HG02981 (cell line): ENCODE measurements at regions not wholly inside any gene's neighbourhood (a gene's known extent, or its start where the extent isn't known, plus 50 kb on each side); places are given as distances from the start of the nearest gene placed in this dataset.
"Not testable (repeated sequence)": the region's sequence is repeated elsewhere in the genome, so short reads cannot be mapped to it uniquely, and the experiment has no call there.

ENCODE experiments used
- ATAC-seq: cut with Tn5 transposase; IDR thresholded peaks from one replicate; pipeline ENCODE4 v1.9.1; 2021; ENCODE audit warnings: mild to moderate bottlenecking, moderate library complexity; ENCODE audit not compliant: unreplicated experiment

DNA sequence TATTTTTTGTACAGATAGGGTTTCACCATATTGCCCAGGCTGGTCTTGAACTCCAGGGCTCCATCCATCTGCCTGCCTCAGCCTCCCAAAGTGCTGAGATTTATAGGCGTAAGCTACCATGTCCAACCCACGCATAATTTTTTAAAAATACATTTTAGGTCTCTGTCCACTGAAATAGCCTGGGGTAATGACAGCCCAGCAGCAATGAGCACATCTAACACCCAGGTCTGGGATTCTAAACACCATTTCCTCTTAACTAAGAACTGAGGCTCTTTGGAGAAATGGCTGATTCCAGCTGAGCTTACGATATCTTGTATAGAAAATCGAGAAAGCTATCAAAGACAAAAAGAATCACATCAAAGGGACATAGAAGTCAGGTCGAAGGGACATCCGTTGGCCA is 245.3 kb downstream of the PARN start:
- no peak for ATAC-seq

DNA sequence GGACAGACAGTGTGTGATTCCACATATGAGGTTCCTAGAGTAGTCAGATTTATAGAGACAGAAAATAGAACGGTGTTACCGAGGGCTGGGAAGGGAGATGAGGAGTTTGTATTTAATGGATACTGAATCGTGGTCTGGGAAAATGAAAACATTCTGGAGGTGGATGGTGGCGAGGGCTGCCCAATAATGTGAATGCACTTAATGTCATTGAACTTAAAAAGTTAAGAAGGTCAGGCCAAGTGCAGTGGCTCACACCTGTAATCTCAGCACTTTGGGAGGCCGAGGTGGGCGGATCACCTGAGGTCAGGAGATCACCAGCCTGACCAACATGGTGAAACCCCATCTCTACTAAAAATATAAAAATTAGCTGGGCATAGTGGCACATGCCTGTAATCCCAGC is 246.2 kb downstream of the PARN start:
- ATAC-seq: not testable (repeated sequence)

DNA sequence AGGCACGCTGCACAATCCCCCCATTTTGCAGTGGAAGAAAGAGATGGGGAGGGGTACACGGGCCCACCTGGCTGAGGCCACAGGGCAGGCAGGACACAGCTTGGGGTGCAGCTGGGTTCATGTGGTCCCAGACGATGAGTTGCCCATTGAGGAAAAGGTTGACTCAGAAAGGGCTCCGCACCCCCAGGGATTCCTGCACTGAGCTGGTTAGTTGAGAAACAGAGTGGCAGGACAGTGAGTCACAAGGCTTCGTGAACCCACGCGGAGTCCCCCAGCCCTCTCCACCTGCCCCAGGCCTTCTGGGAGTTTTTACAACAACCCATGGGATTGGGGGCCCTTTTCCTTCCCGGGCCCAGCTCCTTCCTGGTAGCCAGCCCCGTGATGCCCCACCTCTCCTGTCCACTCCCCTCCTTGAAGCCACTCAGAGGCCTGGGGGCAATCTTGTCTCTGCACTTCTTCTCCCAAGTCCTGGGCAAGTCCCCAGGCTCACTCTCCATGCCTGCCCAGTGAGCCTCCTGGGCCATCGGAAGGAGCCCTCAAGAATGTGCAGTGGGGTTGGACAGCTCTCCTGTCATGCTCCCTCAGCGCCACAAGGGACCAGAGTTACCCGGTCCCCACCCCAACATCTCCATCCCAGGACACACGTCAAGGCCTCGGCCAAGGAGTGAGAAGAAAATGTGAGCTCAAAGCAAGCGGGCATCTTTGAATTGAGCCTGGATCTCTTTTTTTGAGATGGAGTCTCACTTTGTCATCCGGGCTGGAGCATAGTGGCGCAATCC is 251.2 kb downstream of the PARN start:
- no peak for ATAC-seq

DNA sequence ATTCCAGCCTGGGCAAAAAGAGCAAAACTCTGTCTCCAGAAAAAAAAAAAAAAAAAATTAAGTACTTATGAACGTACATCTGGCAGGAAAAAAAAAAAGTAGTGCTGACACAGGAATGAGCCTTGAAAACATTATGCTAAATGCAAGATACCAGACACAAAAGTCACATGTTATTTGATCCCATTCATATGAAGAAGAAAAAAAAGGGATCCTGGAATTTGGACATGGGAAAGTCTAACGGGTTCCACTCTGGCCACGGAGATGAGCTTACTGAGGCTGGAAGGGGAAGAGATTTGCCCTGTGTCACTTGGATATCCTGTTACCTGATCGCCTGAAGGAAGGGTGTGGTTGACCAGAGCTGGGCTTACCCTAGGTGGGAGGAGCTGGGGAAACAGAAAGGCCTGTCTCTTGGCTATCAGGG is 251.9 kb downstream of the PARN start:
- ATAC-seq: no peak

DNA sequence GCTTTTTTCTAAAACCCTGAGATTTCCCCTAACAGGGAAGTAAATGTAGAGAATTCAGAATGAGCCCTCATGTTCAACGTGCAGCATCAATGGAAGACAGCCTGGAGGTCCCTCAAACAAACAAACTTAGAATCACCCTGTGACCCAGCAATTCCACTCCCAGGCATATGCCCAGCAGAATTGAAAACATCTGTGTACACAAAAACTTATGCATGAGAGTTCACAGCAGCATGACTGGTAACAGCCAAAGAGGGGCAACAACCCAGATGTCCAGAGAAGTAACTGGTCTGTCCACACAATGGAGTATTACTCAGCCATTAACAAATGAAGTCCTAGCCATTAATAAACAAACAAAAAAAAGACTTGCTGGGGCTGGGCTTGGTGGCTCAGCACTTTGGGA is 252.7 kb downstream of the PARN start:
- ATAC-seq: no peak

DNA sequence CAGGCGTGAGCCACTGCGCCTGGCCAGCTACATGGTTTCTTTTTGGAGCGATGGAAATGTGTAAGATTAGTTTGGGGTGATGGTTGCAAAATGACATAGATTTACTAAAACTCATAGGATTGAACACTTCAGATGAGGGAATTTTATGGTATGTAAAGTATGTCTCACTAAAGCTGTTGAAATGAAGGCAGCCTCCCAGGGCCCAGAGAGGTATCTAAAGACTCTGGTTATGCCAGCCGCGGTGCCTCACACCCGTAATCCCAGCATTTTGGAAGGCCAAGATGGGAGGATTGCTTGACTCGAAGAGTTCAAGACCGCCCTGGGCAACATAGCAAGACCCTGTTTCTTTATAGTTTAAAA is 254.9 kb downstream of the PARN start:
- no peak for ATAC-seq

DNA sequence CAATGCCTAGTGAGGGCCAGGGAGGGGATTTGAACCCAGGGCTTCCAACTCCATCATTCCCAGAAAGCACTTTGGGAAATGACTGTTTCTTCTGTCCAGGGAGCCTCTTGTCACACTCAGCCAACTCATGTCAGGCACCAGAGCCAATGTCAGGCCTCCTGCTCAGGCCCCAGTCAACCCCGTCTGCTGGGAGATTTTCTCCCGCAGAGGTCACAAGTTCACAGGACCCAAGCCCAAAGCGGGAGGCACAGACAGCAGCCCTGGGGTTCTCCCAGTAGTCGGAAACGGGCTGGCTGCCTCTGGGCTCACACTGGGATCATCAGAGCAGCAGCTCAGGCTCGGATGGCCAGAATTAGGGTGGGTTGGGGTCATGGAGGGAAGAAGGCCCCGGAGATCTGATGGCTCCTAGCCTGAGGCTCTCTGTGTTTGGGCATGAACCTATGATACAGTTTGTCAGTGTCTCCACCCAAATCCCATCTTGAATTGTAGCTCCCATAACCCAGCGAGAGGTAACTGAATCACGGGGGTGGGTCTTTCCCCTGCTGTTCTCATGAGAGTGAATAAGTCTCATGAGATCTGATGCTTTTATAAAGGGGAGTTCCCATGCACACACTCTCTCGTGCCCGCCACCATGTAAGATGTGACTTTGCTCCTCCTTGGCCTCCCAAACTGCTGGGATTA is 255.5 kb downstream of the PARN start:
- no peak for ATAC-seq

DNA sequence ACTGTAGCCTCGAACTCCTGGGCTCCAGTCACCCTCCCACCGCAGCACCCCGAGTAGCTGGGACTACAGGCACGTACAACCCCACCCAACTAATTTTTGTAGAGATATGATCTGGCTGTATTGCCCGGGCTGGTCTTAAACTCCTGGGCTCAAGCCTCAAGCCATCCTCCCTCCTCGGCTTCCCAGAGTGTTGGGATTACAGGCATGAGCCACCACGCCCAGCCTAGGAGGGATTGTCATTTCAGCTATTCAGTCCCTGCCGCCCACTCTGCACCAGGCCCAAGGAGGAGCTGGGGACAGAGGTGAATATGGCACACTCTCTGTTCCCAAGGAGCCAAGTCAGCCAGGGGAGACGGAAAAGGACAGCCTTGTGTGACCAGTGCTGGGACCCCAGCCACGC is 256.2 kb downstream of the PARN start:
- no peak for ATAC-seq

DNA sequence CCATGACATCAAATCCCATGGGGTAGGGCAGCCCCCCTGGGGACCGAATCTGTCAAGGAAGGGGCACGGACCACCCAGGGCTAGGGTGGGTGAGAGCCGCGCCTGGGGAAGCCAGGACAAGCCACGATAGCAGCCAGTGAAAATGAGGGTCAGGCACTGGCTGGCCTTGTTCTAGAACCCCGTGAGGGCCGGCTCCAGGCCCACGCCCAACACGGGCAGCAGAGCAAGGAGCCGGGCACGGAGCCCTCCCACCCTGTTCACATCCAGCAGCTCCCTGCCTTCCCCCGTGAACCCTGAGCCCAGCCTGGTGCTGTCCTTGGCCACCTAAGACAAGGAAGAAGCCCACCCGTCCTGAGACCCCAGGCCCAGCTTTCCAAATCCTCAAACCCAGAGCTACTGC is 256.7 kb downstream of the PARN start:
- ATAC-seq: no peak

DNA sequence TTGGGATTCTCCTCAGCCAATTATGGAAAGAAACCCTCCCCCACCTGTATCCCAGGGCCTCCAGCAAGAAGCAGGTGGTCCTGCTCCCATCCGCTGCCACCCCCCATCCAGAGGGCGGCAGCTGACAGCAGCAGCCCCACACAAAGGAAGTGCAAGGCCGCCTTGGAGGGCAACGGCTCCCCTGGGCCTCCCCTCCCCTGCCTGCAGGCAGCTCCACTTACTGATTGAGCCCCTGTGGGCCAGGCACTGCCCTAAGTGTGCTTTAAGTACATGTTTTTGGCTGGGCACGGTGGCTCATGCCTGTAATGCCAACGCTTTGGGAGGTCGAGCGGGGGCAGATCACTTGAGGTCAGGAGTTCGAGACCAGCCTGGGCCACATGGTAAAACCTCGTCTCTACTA is 257.6 kb downstream of the PARN start:
- no peak for ATAC-seq

DNA sequence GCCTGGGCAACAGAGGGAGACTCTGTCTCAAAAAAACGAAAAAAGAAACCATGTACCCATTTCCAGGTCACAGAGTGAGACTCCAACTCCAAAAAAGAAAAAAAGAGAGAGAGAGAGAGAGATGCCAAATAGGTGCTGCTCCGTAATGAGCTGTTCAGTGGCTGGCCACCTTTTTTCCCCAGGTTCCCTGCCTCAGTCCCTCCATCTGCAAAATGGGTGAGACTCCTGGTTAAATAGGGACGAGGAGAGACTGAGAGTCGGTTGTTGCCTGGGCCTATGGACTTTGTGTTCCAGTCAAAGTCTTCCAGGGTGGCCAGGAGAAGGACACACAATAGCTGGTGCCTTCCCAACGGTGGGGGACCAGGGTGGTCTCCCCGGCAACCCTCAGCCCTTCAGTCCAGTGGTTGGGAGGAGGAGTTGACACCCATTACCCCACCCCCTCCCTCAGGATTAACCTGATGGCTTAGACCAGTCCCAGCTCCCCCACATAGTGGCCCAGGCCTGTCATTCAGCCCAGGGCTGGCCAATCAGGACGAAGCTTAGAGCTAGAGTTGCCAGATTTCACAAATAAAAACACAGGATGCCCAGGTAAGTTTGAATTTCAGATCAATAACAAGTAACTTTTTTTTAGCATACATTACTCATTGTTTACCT is 258.2 kb downstream of the PARN start:
- no peak for ATAC-seq

DNA sequence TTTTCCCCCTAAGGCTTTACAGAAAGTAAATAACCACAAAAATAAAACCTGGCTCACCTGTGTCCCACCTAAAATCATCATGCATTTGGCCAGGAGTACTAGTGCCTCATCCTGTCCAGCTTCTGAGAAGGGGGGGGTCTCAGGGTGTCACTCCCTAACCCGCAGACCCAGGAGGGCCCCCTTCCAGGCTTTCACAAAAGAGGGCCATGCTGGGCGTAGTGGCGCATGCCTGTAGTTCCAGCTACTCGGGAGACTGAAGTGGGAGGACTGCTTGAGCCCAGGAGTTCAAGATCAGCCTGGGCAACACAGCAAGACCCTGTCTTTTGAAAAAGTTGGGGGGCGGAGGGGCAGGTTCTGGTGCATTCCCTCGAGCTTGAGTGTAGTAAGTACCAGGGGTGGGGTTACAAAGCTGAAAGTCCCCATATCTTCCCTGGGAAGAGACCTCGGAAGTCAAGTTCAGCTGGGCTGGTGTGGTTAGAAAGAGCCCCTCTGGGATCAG is 259.3 kb downstream of the PARN start:
- no peak for ATAC-seq

DNA sequence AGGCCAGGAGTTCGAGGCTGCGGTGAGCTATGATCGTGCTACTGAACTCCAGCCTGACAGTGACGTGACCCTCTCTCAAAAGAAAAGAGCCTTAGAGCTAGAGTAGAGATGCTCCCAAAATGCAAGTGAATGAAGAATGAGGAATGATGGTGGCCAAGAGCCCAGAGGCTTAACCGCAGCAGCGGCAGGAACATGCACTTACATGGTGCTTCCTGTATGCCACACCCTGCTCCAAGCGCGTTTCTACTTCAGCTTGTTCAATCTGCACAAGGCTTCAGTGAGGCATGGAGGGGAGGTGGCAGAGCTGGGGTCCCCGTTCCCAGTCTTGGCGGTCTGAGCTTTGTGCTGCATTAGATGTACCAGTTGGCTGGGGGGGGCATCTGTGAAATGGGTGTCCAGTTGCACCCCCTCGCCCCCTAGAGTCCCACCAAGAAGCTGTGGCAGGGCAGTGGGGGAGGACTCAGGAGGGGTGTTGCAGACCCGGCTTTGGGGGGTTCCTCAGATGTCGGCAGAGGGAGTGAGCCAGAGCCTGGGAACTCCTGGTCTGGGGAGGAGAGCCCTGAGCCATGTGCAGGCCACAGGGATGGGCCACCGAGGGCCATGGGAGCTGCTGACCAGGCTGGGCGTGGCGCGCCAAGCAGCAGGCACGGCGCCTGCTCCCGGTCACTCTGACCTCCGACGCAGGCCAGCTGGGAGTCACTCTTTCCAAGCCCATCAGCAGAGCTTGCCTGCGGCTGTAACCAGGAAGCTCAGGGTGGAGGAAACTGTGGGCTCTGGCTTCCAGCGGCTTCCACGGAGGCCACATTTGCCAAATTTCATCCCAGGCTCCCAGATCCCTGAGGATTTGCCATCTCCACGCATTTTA is 260.1 kb downstream of the PARN start:
- no peak for ATAC-seq

DNA sequence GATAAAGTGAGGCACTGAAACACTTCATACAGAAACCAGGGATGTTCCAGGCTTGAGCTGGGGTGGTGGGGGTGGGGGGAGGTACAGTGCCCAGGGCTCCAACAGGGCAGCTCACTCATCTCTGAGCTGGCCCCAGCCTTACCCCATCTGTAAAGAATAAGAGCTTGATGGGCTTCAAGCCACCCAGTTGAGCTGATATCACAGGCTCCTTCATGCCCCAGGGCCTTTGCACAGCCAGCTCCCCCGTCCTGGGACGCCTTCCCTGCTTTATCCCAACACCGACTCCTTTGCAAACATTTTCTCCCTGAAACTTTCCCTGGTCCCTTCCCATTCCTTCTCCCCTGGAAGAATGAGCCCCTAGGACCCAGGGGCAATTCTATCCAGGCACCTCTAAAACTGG is 261.7 kb downstream of the PARN start:
- ATAC-seq: no peak

DNA sequence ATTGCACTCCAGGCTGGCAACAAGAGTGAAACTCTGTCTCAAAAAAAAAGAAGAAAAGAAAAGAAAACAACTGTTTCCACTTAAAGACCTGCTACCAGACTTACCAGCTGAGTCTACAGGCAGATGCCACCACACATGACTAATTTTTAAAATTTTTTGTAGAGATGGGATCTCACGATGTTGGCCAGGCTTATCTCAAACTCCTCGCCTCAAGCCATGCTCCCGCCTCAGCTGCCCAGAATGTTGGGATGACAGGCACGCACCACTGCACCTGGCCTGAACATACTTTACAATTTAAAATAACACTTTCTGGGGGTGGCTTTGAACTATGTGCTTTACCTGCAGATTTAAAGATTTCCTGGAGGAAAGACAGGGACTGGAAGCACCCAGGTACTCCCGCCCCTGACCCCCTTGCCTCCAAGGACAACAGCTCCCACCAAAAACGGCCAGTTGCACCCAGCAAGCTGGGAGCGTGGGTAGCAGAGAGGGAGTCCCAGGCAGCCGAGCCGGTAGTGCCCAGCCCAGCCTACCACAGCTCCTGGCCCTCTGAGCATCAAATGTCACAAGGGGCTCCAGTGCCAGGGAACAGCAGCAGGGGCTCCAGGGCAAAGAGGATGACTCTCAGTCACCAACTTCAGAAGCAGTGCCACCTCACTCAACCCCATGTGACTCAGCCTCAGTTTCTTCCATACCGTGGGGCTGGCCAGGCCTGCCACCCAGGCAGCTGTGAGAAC is 262.9 kb downstream of the PARN start:
- no peak for ATAC-seq

DNA sequence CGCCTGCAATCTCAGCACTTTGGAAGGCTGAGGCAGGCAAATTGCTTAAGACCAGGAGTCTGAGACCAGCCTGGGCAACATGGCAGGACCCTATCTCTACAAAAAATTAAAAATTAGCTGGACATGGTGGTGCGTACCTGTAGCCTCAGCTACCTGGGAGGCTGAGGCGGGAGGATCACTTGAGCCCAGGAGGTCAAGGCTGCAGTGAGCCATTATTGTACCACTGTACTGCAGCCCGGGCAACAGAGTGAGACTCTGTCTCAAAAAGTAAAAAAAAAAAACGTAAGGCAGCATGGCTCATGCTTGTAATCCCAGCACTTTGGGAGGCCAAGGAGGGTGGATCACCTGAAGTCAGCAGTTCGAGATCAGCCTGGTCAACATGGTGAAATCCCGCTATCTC is 263.6 kb downstream of the PARN start:
- no peak for ATAC-seq

DNA sequence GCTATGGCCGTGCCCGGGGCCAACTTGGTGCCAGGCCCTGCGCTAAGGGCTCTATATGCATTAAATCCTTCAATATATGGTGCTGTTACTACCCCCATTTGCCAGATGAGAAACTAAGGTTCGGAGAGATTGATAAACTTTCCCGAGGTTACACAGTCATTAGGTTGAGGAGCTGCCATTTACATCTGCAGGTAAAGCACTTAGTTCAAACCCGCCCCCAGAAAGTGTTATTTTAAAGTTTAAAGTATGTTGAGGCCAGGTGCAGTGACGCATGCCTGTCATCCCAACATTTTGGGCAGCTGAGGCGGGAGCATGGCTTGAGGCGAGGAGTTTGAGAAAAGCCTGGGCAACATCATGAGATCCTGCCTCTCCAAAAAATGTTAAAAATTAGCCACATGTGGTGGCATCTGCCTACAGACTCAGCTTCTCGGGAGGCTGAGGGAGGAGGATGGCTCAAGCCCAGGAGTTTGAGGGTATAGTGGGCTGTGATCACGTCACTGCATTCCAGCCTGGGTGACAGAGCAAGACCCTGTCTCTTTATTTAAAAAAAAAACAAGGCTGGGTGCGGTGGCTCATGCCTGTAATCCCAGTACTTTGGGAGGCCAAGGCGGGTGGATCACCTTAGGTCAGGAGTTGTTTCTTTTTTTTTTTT is 264.7 kb downstream of the PARN start:
- ATAC-seq: no peak

DNA sequence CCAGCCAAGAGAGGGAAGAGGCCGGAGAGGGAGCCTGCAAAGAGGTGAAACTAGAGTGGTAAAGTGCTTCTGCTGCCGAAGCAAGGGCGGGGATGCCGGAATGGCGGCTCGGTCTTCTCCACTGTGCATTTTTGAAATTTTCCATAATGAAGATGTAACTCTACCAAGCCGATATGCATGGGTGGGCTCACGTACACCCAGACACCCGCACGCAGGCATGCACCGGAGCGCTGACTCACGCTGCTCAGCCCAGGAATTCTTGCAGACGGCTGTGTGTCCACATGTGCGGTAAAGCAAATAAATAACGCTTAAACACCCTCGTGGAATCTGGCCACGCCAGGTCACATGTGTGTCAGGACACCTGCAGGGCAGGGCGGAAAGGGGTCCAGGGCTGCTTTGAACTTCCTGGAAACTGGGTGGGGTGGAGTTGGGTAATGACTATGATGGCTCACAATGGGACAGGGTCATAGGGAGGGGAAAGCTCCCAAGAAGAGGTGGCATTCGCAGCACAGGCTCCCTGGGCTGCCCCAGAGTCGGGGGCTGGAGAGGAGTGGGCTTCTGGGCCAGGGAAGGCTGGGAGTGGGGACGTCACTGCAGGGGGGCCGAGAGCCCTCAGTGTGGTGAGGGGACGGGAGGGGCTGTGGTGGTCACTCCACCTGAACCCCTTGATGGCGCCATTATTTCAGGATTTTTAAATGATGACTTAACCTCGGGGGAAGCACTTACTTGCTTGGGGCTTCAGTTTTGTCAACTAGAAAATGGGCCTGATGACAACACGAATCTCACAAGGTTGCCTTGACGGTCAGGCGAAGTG is 265.5 kb downstream of the PARN start:
- ATAC-seq: no peak

DNA sequence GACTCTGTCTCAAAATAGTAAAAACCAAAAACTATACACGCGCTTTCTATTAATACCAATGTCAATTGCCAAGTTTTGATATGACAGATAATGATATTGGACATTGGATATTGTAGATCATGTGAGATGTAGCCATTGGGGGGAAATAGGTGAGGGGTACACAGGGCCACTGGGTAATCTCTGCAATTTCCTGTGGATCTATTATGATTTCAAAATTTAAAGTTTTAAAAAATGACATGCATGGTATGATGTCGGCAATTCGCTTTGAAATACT is 266.0 kb downstream of the PARN start:
- ATAC-seq: no peak
